Left lung (tissue), 4 donors: ENCODE measurements at regions not wholly inside any gene's neighbourhood (a gene's known extent, or its start where the extent isn't known, plus 50 kb on each side); places are given as distances from the start of the nearest gene placed in this dataset.
"Not testable (repeated sequence)": the region's sequence is repeated elsewhere in the genome, so short reads cannot be mapped to it uniquely, and the experiment has no call there.

Source experiments
- ATAC-seq: fragments of 200-7000 bp; cut with Tn5 transposase; one replicate; pipeline ENCODE4 v1.9.1; 2020; ENCODE audit warnings: moderate library complexity
- DNase-seq, 4 donors: peaks; one replicate each; pipeline ENCODE4 v3.0.0-alpha.2; 2013 to 2020
- H3K27ac ChIP-seq, 2 donors: fragments of 200-600 bp; sonication (generic) in 1 of 2; one replicate each; pipeline versions ENCODE4 v1.5.0 to v1.8.0; 2020 to 2021
- H3K27me3 ChIP-seq, 2 donors: fragments of 200-600 bp; sonication (generic) in 1 of 2; one replicate each; pipeline versions ENCODE4 v1.5.0 to v1.8.0; 2020 to 2021
- H3K36me3 ChIP-seq, 2 donors: fragments of 200-600 bp; sonication (generic) in 1 of 2; one replicate each; pipeline versions ENCODE4 v1.5.0 to v1.8.0; 2020 to 2021
- H3K4me1 ChIP-seq, 2 donors: fragments of 200-600 bp; one replicate each; pipeline ENCODE4 v1.8.0; 2021
- H3K4me3 ChIP-seq, 2 donors: fragments of 200-600 bp; sonication (generic) in 1 of 2; one replicate each; pipeline versions ENCODE4 v1.5.0 to v1.8.0; 2020 to 2021; ENCODE audit warnings: mild to moderate bottlenecking in 1 of 2
- H3K9me3 ChIP-seq, 2 donors: fragments of 200-600 bp; sonication (generic) in 1 of 2; one replicate each; pipeline versions ENCODE4 v1.5.0 to v1.8.0; 2020 to 2021
- CTCF ChIP-seq, 2 donors: fragments of 200-600 bp; sonication (generic) in 1 of 2; IDR thresholded peaks; one replicate each; pipeline versions ENCODE4 v1.5.0 to v1.8.0; 2021; ENCODE audit warnings: antibody characterized with exemption in 2 of 2
- intact Hi-C, 2 donors: fragments of 100-400 bp; cut with DNase I; formaldehyde crosslinking; loops; one replicate each; pipeline versions ENCODE4 v1.11.2 to v1.14.2; 2022
- donor health status: DM: no; HTN: yes; CAD: no.
- donor health status: DM: no; HTN: no; CAD: no.

DNA sequence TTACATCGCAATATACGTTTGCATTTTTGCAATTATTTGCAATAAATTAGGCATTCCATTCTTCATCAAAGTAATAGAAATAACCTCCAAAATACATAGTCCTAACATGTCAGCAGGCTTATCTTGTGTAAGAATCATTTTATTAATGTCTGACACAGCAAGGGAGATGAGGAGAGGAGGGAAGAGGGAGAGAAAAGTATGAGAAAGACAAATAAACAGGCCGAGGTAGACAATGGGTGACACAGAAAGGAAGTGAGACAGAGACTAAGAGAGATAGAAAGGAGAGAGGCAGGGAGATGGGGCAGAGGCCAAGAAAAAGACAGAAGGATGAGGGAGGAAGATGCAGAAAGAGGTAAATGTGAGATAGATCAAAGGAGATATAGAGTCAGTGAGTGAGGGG lies 50.3 kb upstream of the CYP2B6 start:
- H3K27ac ChIP-seq, intact Hi-C loops, ATAC-seq, H3K4me1 ChIP-seq, H3K27me3 ChIP-seq, H3K4me3 ChIP-seq, H3K9me3 ChIP-seq, DNase-seq: not testable (repeated sequence)
- H3K36me3 ChIP-seq: peaks cover 0 to 10% of the 10 kb centered on the region in 2 donors

GRCh38 chr19:40938007-40938406 lies 53.1 kb upstream of the CYP2B6 start:
- ATAC-seq, H3K27me3 ChIP-seq, intact Hi-C loops, DNase-seq, H3K36me3 ChIP-seq, H3K4me3 ChIP-seq, H3K4me1 ChIP-seq, H3K9me3 ChIP-seq, H3K27ac ChIP-seq: not testable (repeated sequence)

GRCh38 chr19:40936755-40937154 lies 54.3 kb upstream of the CYP2B6 start:
- Histone ChIP-seq H3K9me3 (no peaks in the 10 kb centered on the region), H3K4me1 (no peaks in the 10 kb centered on the region), H3K27me3 (no peaks in the 10 kb centered on the region), H3K36me3 (no peaks in the 10 kb centered on the region), H3K4me3 (no peak overlapping the region), H3K27ac (no peak overlapping the region)
- no peak for TF ChIP-seq CTCF (IDR thresholded peaks at IDR 0.05)
- ATAC-seq (no peak), DNase-seq (no peak)
- intact Hi-C loops: no loop called here

DNA sequence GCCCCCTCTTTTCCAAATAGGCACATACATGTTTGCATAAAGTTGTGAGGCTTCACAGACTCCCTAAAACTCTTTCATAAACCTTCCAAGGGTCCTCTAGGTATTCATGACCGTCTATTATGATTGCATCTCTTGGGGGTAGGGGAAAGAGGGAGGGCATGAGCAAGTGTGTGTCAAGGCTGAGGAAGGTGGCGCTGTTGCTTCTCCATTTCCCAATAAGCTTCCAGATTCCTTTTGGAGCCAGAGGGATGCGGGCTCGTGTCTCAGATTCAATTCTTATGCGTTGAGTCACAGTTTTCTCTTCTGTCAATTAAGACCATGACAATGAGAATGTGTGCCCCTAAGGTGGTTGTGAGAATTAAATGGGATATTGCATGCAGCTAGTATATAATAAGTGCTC lies 51.0 kb upstream of the CYP2A7 start:
- Histone ChIP-seq H3K4me3 (no peak overlapping the region), H3K27ac (no peak overlapping the region), H3K9me3 (no peaks in the 10 kb centered on the region), H3K36me3 (no peaks in the 10 kb centered on the region), H3K4me1 (no peaks in the 10 kb centered on the region), H3K27me3 (no peaks in the 10 kb centered on the region)
- no peak for TF ChIP-seq CTCF (IDR thresholded peaks at IDR 0.05)
- no peak for ATAC-seq
- intact Hi-C loops: no loop called here
- DNase-seq: no peak

DNA sequence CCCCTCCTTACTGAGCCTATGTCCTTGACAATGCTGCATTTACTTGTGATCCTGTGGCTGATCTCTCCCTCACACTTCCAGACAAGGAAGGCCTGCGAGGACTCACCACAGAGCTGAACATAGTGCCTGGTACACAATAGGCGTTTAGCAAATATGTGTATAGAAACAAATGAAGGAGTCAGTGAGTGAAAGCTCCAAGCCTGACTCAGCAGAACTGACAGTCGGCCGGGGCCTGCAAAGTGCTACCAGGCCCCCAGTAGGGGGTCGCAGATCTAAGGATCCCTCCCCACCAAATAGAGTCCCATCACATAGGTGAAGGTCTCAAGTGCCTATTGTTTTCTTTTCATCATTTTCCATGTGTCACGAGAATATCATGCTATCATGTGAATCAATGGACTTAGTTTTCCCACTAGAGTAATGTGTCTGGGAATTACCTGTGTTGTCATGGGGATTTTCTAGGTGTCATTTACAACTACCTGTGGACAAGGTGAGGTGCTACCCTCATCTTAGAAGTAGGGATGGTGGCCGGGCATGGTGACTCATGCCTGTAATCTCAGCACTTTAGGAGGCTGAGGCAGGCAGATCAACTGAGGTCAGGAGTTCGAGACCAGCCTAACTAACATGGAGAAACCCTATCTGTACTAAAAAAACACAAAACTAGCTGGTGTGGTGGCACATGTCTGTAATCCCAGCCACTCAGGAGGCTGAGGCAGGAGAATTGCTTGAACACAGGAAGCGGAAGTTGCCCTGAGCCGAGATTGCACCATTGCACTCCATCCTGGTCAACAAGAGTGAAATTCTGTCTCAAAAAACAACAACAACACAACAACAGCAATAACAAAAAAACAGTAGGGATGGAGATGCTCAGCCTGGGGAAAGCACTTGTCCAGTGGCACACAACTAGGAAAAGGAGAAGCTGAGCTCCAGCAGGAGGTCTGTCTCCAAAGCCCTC lies 50.3 kb upstream of the CYP2A7 start:
- ATAC-seq: peak; percentile 13
- Histone ChIP-seq H3K4me1 (no peaks in the 10 kb centered on the region), H3K27me3 (no peaks in the 10 kb centered on the region), H3K9me3 (no peaks in the 10 kb centered on the region), H3K36me3 (no peaks in the 10 kb centered on the region), H3K27ac (no peak overlapping the region), H3K4me3 (no peak overlapping the region)
- no peak for TF ChIP-seq CTCF (IDR thresholded peaks at IDR 0.05)
- no peak for DNase-seq
- intact Hi-C loops: no loop called here
